ENCODE measurements at regions not wholly inside any gene's neighbourhood (a gene's known extent, or its start where the extent isn't known, plus 50 kb on each side); places are given as distances from the start of the nearest gene placed in this dataset.

- no peak for TF ChIP-seq ZBTB33 (IDR thresholded peaks at IDR 0.05; ENCODE audit: extremely low read depth, insufficient replicate concordance, low read length)
- no peak for TF ChIP-seq SIN3A (IDR thresholded peaks at IDR 0.05; ENCODE audit: low read depth)
- no peak for TF ChIP-seq ELF1 (IDR thresholded peaks at IDR 0.05; ENCODE audit: borderline replicate concordance, low read depth)
- TF ChIP-seq POLR2AphosphoS5 (IDR thresholded peaks at IDR 0.05; ENCODE audit: low read depth, low read length), result no peak
- no peak for TF ChIP-seq FOSL1 (IDR thresholded peaks at IDR 0.05; ENCODE audit: low read depth)
- no peak for TF ChIP-seq EZH2phosphoT487 (IDR thresholded peaks at IDR 0.05; ENCODE audit: borderline replicate concordance)
- TF ChIP-seq EGR1 (IDR thresholded peaks at IDR 0.05; ENCODE audit: low read depth), result no peak
- no peak for TF ChIP-seq SRF (IDR thresholded peaks at IDR 0.05; ENCODE audit: low read depth)
- no peak for TF ChIP-seq SP1 (IDR thresholded peaks at IDR 0.05; ENCODE audit: low read depth)
- TF ChIP-seq MAX (IDR thresholded peaks at IDR 0.05), result no peak
- no peak for TF ChIP-seq CBX3 (IDR thresholded peaks at IDR 0.05; ENCODE audit: low read depth)
- TF ChIP-seq POLR2A (IDR thresholded peaks at IDR 0.05; ENCODE audit: borderline replicate concordance, extremely low read depth, insufficient read depth, insufficient read length), result no peak
- ATAC-seq, result no peak
- Histone ChIP-seq H3K36me3 (ENCODE audit: control insufficient read depth in 1 of 2, insufficient read depth in 2 of 2, low read length in 2 of 2) (no peaks in the 10 kb centered on the region), H2AFZ (ENCODE audit: low read depth, low read length, poor library complexity, severe bottlenecking) (no peak overlapping the region), H3K4me3 (replicated peaks in 1 of 2; ENCODE audit: low read depth in 1 of 2, low read length in 2 of 2) (no peak overlapping the region), H3K9ac (ENCODE audit: low read length) (no peak overlapping the region), H3K9me3 (ENCODE audit: control insufficient read depth in 1 of 2, insufficient read depth in 1 of 2, low read depth in 1 of 2, low read length in 2 of 2) (peaks cover 4 to 14% of the 10 kb centered on the region in 2 experiments; a peak in 2 of 4 replicates), H3K4me1 (ENCODE audit: control insufficient read depth in 1 of 2, insufficient read depth in 2 of 2, low read length in 2 of 2) (no peaks in the 10 kb centered on the region), H3K27ac (ENCODE audit: low read depth, low read length) (no peak overlapping the region), H3K9me2 (ENCODE audit: insufficient read depth) (no peaks in the 10 kb centered on the region), H3K27me3 (ENCODE audit: insufficient read depth, low read length) (no peaks in the 10 kb centered on the region), H3K79me2 (ENCODE audit: insufficient read depth, low read length) (no peaks in the 10 kb centered on the region), H3K4me2 (ENCODE audit: low read length) (no peak overlapping the region), H4K20me1 (ENCODE audit: insufficient read depth) (no peaks in the 10 kb centered on the region)
- ChIA-PET RAD21 (ENCODE audit: low non-redundant PET in 1 of 2, low total read pairs in 2 of 2, uncharacterized antibody in 2 of 2, unreplicated experiment in 2 of 2) (no interaction called here), POLR2A (no interaction called here), CTCF (no interaction called here)
- no TSS peak for BruUV-seq (replicated peaks)
- no peak for DNase-seq (ENCODE audit: low read depth, low spot score)
- intact Hi-C loops (cut with micrococcal nuclease), result no loop called here
These were observed 419.8 kb downstream of the NSUN3 start for GRCh38 chr3:94482686-94483085.
